Osteocyte (in vitro differentiated cells): ENCODE measurements at regions not wholly inside any gene's neighbourhood (a gene's known extent, or its start where the extent isn't known, plus 50 kb on each side); places are given as distances from the start of the nearest gene placed in this dataset.
"Not testable (repeated sequence)": the region's sequence is repeated elsewhere in the genome, so short reads cannot be mapped to it uniquely, and the experiment has no call there.

Experiments
- DNase-seq: peaks from one replicate; pipeline ENCODE4 v3.0.0; 2021; ENCODE audit warnings: mixed read lengths; ENCODE audit not compliant: unreplicated experiment; ENCODE audit errors: extremely low spot score
- H3K27ac Mint-ChIP-seq: one replicate; pipeline ENCODE4 v1.8.0; 2021; ENCODE audit warnings: mild to moderate bottlenecking, mixed read lengths; ENCODE audit not compliant: unreplicated experiment
- H3K27me3 Mint-ChIP-seq: one replicate; pipeline ENCODE4 v1.8.0; 2021; ENCODE audit warnings: mixed read lengths; ENCODE audit not compliant: unreplicated experiment
- H3K36me3 Mint-ChIP-seq: one replicate; pipeline ENCODE4 v1.8.0; 2021; ENCODE audit warnings: mixed read lengths; ENCODE audit not compliant: unreplicated experiment
- H3K4me1 Mint-ChIP-seq: one replicate; pipeline ENCODE4 v1.8.0; 2021; ENCODE audit warnings: mixed read lengths; ENCODE audit not compliant: unreplicated experiment
- H3K4me3 Mint-ChIP-seq: one replicate; pipeline ENCODE4 v1.8.0; 2021; ENCODE audit warnings: mild to moderate bottlenecking, moderate library complexity, mixed read lengths; ENCODE audit not compliant: unreplicated experiment
- H3K9me3 Mint-ChIP-seq: one replicate; pipeline ENCODE4 v1.8.0; 2021; ENCODE audit warnings: mixed read lengths; ENCODE audit not compliant: unreplicated experiment
- TF ChIP-seq, protein P1 (sequence below): fragments of 200-600 bp; sonication (generic); IDR thresholded peaks from 2 replicates; pipeline ENCODE4 v1.5.0; 2021; ENCODE audit warnings: antibody characterized with exemption, mild to moderate bottlenecking, moderate library complexity

GRCh38 chr2:115999039-115999438 lies 1556.6 kb downstream of the DPP10 start:
- DNase-seq: no peak
- Mint-ChIP-seq H3K36me3 (no peaks in the 10 kb centered on the region), H3K9me3 (peaks cover 37% of the 10 kb centered on the region), H3K27ac (no peak overlapping the region), H3K27me3 (no peaks in the 10 kb centered on the region), H3K4me1 (no peaks in the 10 kb centered on the region), H3K4me3 (no peak overlapping the region)
- TF ChIP-seq, protein P1, sequence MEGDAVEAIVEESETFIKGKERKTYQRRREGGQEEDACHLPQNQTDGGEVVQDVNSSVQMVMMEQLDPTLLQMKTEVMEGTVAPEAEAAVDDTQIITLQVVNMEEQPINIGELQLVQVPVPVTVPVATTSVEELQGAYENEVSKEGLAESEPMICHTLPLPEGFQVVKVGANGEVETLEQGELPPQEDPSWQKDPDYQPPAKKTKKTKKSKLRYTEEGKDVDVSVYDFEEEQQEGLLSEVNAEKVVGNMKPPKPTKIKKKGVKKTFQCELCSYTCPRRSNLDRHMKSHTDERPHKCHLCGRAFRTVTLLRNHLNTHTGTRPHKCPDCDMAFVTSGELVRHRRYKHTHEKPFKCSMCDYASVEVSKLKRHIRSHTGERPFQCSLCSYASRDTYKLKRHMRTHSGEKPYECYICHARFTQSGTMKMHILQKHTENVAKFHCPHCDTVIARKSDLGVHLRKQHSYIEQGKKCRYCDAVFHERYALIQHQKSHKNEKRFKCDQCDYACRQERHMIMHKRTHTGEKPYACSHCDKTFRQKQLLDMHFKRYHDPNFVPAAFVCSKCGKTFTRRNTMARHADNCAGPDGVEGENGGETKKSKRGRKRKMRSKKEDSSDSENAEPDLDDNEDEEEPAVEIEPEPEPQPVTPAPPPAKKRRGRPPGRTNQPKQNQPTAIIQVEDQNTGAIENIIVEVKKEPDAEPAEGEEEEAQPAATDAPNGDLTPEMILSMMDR: no peak

- H3K27me3 Mint-ChIP-seq: no peaks in the 10 kb centered on the region
- H3K4me3 Mint-ChIP-seq: no peak overlapping the region
- DNase-seq: no peak
- H3K27ac Mint-ChIP-seq: no peak overlapping the region
- H3K9me3 Mint-ChIP-seq: peaks cover 50% of the 10 kb centered on the region
- H3K36me3 Mint-ChIP-seq: no peaks in the 10 kb centered on the region
- TF ChIP-seq, protein P1: no peak
- no peaks in the 10 kb centered on the region for H3K4me1 Mint-ChIP-seq
These were observed 1580.6 kb downstream of the DPP10 start for GRCh38 chr2:116023026-116023425.

DNA sequence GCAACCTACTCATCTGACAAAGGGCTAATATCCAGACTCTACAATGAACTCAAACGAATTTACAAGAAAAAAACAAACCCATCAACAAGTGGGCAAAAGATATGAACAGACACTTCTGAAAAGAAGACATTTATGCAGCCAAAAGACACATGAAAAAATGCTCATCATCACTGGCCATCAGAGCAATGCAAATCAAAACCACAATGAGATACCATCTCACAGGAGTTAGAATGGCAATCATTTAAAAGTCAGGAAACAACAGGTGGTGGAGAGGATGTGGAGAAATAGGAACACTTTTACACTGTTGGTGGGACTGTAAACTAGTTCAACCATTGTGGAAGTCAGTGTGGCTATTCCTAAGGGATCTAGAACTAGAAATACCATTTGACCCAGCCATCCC lies 1596.3 kb downstream of the DPP10 start:
- H3K36me3 Mint-ChIP-seq, H3K27ac Mint-ChIP-seq: not testable (repeated sequence)
- H3K9me3 Mint-ChIP-seq: peaks cover 41% of the 10 kb centered on the region

DNA sequence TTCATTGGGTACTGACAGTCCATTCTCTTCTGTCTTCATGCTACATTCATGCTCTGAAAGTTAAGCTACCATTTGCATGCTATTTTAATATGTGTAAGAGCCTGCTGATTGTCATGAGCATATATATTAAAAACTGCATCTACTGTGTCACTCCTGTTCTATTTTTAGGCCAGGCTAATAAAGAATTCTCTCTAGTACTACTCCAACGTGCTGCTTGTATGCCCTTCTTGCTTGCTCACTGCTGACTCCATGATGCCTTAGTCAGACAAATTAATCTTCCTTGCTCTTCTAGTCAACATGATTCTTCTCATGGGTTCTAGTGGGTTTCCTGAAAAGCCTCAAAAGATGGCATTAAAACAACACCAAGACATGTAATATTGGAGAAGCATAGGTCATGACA lies 1600.1 kb downstream of the DPP10 start:
- Mint-ChIP-seq H3K27me3 (no peaks in the 10 kb centered on the region), H3K27ac (no peak overlapping the region), H3K4me3 (no peak overlapping the region), H3K36me3 (no peaks in the 10 kb centered on the region), H3K4me1 (no peaks in the 10 kb centered on the region), H3K9me3 (peaks cover 44% of the 10 kb centered on the region)
- DNase-seq: no peak
- TF ChIP-seq, protein P1: no peak

More for the DNA sequence above, 1596.3 kb downstream of the DPP10 start:
- not testable (repeated sequence) for H3K27me3 Mint-ChIP-seq, DNase-seq, H3K4me1 Mint-ChIP-seq, H3K4me3 Mint-ChIP-seq

- H3K9me3 Mint-ChIP-seq: peaks cover 31% of the 10 kb centered on the region
- no peaks in the 10 kb centered on the region for H3K4me1 Mint-ChIP-seq
- no peaks in the 10 kb centered on the region for H3K36me3 Mint-ChIP-seq
- no peaks in the 10 kb centered on the region for H3K27me3 Mint-ChIP-seq
- no peak overlapping the region for H3K27ac Mint-ChIP-seq
- TF ChIP-seq, protein P1: no peak
- H3K4me3 Mint-ChIP-seq: no peak overlapping the region
- DNase-seq: no peak
These were observed 1615.1 kb downstream of the DPP10 start for GRCh38 chr2:116057538-116057937.

DNA sequence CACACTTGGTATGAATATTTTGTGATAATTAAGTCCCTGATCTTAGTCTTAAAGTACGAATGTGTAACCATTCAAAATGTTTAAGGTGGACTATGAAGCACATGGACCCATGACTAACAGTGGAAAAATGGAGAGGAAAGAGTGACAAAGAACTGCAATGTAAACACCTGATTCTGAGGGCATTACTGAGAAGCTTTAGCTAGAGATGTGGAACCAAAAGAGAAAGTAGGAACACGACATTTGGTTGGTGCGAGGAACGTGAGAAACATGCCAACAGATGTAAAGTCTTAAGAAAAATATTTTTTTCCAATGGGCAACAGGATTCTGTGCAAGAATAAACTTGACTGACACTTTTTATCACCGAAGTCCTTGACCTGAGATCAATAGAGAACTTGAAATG lies 1618.6 kb downstream of the DPP10 start:
- H3K9me3 Mint-ChIP-seq: peaks cover 37% of the 10 kb centered on the region
- no peak for DNase-seq
- no peaks in the 10 kb centered on the region for H3K36me3 Mint-ChIP-seq
- no peak overlapping the region for H3K27ac Mint-ChIP-seq
- TF ChIP-seq, protein P1: no peak
- no peaks in the 10 kb centered on the region for H3K4me1 Mint-ChIP-seq
- no peak overlapping the region for H3K4me3 Mint-ChIP-seq
- H3K27me3 Mint-ChIP-seq: no peaks in the 10 kb centered on the region
